ENCODE measurements at regions not wholly inside any gene's neighbourhood (a gene's known extent, or its start where the extent isn't known, plus 50 kb on each side); places are given as distances from the start of the nearest gene placed in this dataset.

GRCh38 chr3:64918989-64919388 lies 231.2 kb upstream of the ADAMTS9 start:
- TF ChIP-seq GATA3 (IDR thresholded peaks at IDR 0.05; ENCODE audit: low read depth, low read length) (no peak), GATA2 (IDR thresholded peaks at IDR 0.05; ENCODE audit: low read depth, low read length) (no peak)
